ENCODE measurements at regions not wholly inside any gene's neighbourhood (a gene's known extent, or its start where the extent isn't known, plus 50 kb on each side); places are given as distances from the start of the nearest gene placed in this dataset.

GRCh38 chr20:48051794-48052474 lies 266.7 kb upstream of the SULF2 start:
- intact Hi-C loops (cut with DNase I): loop anchor here (5.0 kb wide), 1 partner anchor 50 kb away; no protein-coding TSS in a partner anchor
- no peak overlapping the region for H3K27ac ChIP-seq
- no peak for TF ChIP-seq POLR2A (IDR thresholded peaks at IDR 0.05)
- no peak for TF ChIP-seq CTCF (IDR thresholded peaks at IDR 0.05)
- no peaks in the 10 kb centered on the region for H3K4me1 ChIP-seq
- ATAC-seq (no peak), DNase-seq (no peak)
- no peak overlapping the region for H3K4me3 ChIP-seq
- H3K36me3 ChIP-seq (replicated peaks in 1 of 2; ENCODE audit: insufficient read depth in 1 of 2, low read depth in 2 of 2): no peaks in the 10 kb centered on the region
- no peaks in the 10 kb centered on the region for H3K27me3 ChIP-seq
- WGBS, 2 donors: 57 to 59% methylated on average over 3 of the region's 3 CpGs
- H3K9me3 ChIP-seq: no peaks in the 10 kb centered on the region

- ATAC-seq (no peak), DNase-seq (no peak)
- Histone ChIP-seq H3K27me3 (no peaks in the 10 kb centered on the region), H3K36me3 (replicated peaks in 1 of 2; ENCODE audit: insufficient read depth in 1 of 2, low read depth in 2 of 2) (no peaks in the 10 kb centered on the region), H3K9me3 (no peaks in the 10 kb centered on the region), H3K4me1 (no peaks in the 10 kb centered on the region), H3K27ac (no peak overlapping the region), H3K4me3 (no peak overlapping the region)
- intact Hi-C loops (cut with DNase I): loop anchor here (5.0 kb wide), 1 partner anchor 47 kb away; no protein-coding TSS in a partner anchor
- no peak for TF ChIP-seq CTCF (IDR thresholded peaks at IDR 0.05)
- no peak for TF ChIP-seq POLR2A (IDR thresholded peaks at IDR 0.05)
- 23 to 41% methylated on average over 1 of the region's 1 CpG for WGBS, 2 donors
Measured at GRCh38 chr20:48049641-48050040, 264.4 kb upstream of the SULF2 start.

- 70 to 73% methylated on average over 3 of the region's 3 CpGs for WGBS, 2 donors
- intact Hi-C loops (cut with DNase I): no loop called here
Measured at GRCh38 chr20:48049171-48049570, 263.9 kb upstream of the SULF2 start.

GRCh38 chr20:48047447-48047846 lies 262.2 kb upstream of the SULF2 start:
- Histone ChIP-seq H3K27me3 (no peaks in the 10 kb centered on the region), H3K36me3 (replicated peaks in 1 of 2; ENCODE audit: insufficient read depth in 1 of 2, low read depth in 2 of 2) (no peaks in the 10 kb centered on the region), H3K27ac (no peak overlapping the region), H3K9me3 (no peaks in the 10 kb centered on the region), H3K4me1 (no peaks in the 10 kb centered on the region), H3K4me3 (no peak overlapping the region)
- WGBS, 2 donors: 55 to 67% methylated on average over 4 of the region's 4 CpGs
- no peak for ATAC-seq
- TF ChIP-seq POLR2A (IDR thresholded peaks at IDR 0.05) (no peak), CTCF (IDR thresholded peaks at IDR 0.05) (no peak)
- DNase-seq: no peak
- intact Hi-C loops (cut with DNase I): no loop called here

More at GRCh38 chr20:48049171-48049570, 263.9 kb upstream of the SULF2 start:
- ATAC-seq (no peak), DNase-seq (no peak)
- Histone ChIP-seq H3K4me1 (no peaks in the 10 kb centered on the region), H3K4me3 (no peak overlapping the region), H3K27me3 (no peaks in the 10 kb centered on the region), H3K36me3 (replicated peaks in 1 of 2; ENCODE audit: insufficient read depth in 1 of 2, low read depth in 2 of 2) (no peaks in the 10 kb centered on the region), H3K9me3 (no peaks in the 10 kb centered on the region), H3K27ac (no peak overlapping the region)
- TF ChIP-seq CTCF (IDR thresholded peaks at IDR 0.05): no peak
- no peak for TF ChIP-seq POLR2A (IDR thresholded peaks at IDR 0.05)

- H3K27me3 ChIP-seq: no peaks in the 10 kb centered on the region
- H3K4me1 ChIP-seq: no peaks in the 10 kb centered on the region
- no peaks in the 10 kb centered on the region for H3K9me3 ChIP-seq
- no peak for TF ChIP-seq POLR2A (IDR thresholded peaks at IDR 0.05)
- TF ChIP-seq CTCF (IDR thresholded peaks at IDR 0.05): no peak
- no peaks in the 10 kb centered on the region for H3K36me3 ChIP-seq (replicated peaks in 1 of 2; ENCODE audit: insufficient read depth in 1 of 2, low read depth in 2 of 2)
- intact Hi-C loops (cut with DNase I): no loop called here
- DNase-seq (no peak), ATAC-seq (no peak)
- WGBS, 2 donors: 54 to 66% methylated on average over 7 of the region's 7 CpGs
- no peak overlapping the region for H3K4me3 ChIP-seq
- no peak overlapping the region for H3K27ac ChIP-seq
Measured at GRCh38 chr20:48042628-48043027, 257.3 kb upstream of the SULF2 start.

All from body of pancreas (tissue), 4 donors.